ENCODE measurements at regions not wholly inside any gene's neighbourhood (a gene's known extent, or its start where the extent isn't known, plus 50 kb on each side); places are given as distances from the start of the nearest gene placed in this dataset.

- TF ChIP-seq CTCF (IDR thresholded peaks at IDR 0.05; ENCODE audit: extremely low read depth in 1 of 2, insufficient read depth in 1 of 2, low read depth in 1 of 2, low read length in 2 of 2) (no peak), POLR2AphosphoS5 (IDR thresholded peaks at IDR 0.05; ENCODE audit: insufficient read depth, low read depth, low read length) (no peak), EZH2 (IDR thresholded peaks at IDR 0.05; ENCODE audit: borderline replicate concordance, low read depth, low read length, severe bottlenecking) (no peak), POLR2A (IDR thresholded peaks at IDR 0.05; ENCODE audit: low read depth, low read length) (no peak), MYC (IDR thresholded peaks at IDR 0.05; ENCODE audit: low read depth, low read length) (no peak), FOS (IDR thresholded peaks at IDR 0.05; ENCODE audit: borderline replicate concordance, insufficient read depth, low read length) (no peak)
These were observed 693.5 kb downstream of the HDGFL1 start for GRCh38 chr6:23262864-23263263.
